ENCODE measurements at regions not wholly inside any gene's neighbourhood (a gene's known extent, or its start where the extent isn't known, plus 50 kb on each side); places are given as distances from the start of the nearest gene placed in this dataset.
"Not testable (repeated sequence)": the region's sequence is repeated elsewhere in the genome, so short reads cannot be mapped to it uniquely, and the experiment has no call there.

DNA sequence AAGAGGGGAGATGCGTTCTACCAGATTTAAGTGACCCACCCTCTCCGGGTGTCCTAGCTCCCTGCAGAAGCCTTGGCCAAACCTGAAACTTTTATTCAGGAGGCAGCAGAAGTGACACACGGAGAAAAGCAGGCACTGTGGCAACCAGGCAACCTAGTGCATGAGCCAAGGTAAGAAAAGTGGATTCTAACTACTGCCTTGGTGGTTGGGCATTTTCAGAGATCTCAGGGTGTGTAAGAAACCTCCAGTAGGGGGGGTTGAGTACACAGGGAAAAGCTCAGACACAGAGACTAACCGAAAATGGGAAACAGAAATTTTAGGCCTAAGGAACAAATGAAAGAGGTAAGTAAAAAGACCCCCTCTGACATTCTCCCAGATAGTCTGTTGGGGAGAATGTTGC lies 645.7 kb downstream of the ANKRD7 start:
- H3K36me3 ChIP-seq (ENCODE audit: control insufficient read depth, insufficient read depth, low read length), result no peaks in the 10 kb centered on the region

GRCh38 chr7:118872568-118872967 lies 648.1 kb downstream of the ANKRD7 start:
- Histone ChIP-seq H3K36me3 (ENCODE audit: control insufficient read depth, insufficient read depth, low read length) (no peaks in the 10 kb centered on the region), H3K4me1 (ENCODE audit: control insufficient read depth, insufficient read depth, low read length) (peaks cover 3% of the 10 kb centered on the region), H3K9ac (ENCODE audit: low read depth, low read length) (no peak overlapping the region), H3K9me3 (ENCODE audit: control insufficient read depth, insufficient read depth, low read length) (no peaks in the 10 kb centered on the region), H3K4me3 (ENCODE audit: low read depth, low read length) (no peak overlapping the region), H3K27me3 (ENCODE audit: control insufficient read depth, insufficient read depth, low read length) (no peaks in the 10 kb centered on the region)

More for the DNA sequence above, 645.7 kb downstream of the ANKRD7 start:
- Histone ChIP-seq H3K4me3 (ENCODE audit: low read depth, low read length) (no peak overlapping the region), H3K27me3 (ENCODE audit: control insufficient read depth, insufficient read depth, low read length) (no peaks in the 10 kb centered on the region), H3K9me3 (ENCODE audit: control insufficient read depth, insufficient read depth, low read length) (no peaks in the 10 kb centered on the region), H3K9ac (ENCODE audit: low read depth, low read length) (no peak overlapping the region), H3K4me1 (ENCODE audit: control insufficient read depth, insufficient read depth, low read length) (peaks cover 3% of the 10 kb centered on the region)

- H3K9ac ChIP-seq (ENCODE audit: low read depth, low read length), result no peak overlapping the region
- H3K27me3 ChIP-seq (ENCODE audit: control insufficient read depth, insufficient read depth, low read length), result no peaks in the 10 kb centered on the region
- no peaks in the 10 kb centered on the region for H3K4me1 ChIP-seq (ENCODE audit: control insufficient read depth, insufficient read depth, low read length)
- no peaks in the 10 kb centered on the region for H3K9me3 ChIP-seq (ENCODE audit: control insufficient read depth, insufficient read depth, low read length)
- no peak overlapping the region for H3K4me3 ChIP-seq (ENCODE audit: low read depth, low read length)
- H3K36me3 ChIP-seq (ENCODE audit: control insufficient read depth, insufficient read depth, low read length), result no peaks in the 10 kb centered on the region
Observed at GRCh38 chr7:118877187-118877586, 652.7 kb downstream of the ANKRD7 start.

DNA sequence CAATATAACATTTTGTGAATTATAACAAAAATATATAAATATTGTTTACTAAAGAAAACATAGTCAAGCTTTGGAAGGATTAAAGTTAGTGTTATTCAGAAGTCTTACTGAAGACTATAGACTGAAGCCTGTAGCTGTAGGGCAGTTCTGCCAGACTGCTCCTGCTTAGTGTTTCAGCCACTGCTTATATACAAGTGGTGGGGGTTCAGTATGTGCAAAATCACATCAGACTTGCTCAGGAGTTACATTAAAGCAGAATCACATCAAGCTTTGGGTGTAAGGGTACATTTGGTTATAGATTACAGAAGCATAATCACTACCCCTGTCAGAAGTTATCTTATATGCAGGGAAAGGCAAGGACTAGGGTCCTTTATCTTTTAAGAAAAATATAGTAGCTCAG lies 653.8 kb downstream of the ANKRD7 start:
- no peaks in the 10 kb centered on the region for H3K27me3 ChIP-seq (ENCODE audit: control insufficient read depth, insufficient read depth, low read length)
- no peaks in the 10 kb centered on the region for H3K36me3 ChIP-seq (ENCODE audit: control insufficient read depth, insufficient read depth, low read length)
- no peak overlapping the region for H3K9ac ChIP-seq (ENCODE audit: low read depth, low read length)
- no peaks in the 10 kb centered on the region for H3K9me3 ChIP-seq (ENCODE audit: control insufficient read depth, insufficient read depth, low read length)
- H3K4me1 ChIP-seq (ENCODE audit: control insufficient read depth, insufficient read depth, low read length), result no peaks in the 10 kb centered on the region
- no peak overlapping the region for H3K4me3 ChIP-seq (ENCODE audit: low read depth, low read length)

DNA sequence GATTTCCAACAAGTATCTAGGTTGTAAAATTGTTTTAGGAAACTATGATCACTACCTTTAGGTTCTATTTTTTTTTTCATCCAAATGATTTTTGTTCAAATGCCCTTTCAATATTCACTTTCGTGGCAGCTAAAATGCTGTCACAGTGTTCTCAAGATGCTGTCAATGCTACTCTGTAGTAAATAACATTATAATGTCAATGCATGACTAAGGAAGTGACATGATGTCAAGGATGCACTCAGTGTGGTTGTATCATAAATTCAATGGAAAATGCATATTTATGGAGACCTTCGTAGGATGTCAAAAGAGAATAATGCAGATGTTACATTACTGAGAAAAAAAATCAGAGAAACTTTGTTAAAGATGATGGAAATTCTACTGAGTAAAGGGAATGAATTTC lies 673.8 kb downstream of the ANKRD7 start:
- H3K9ac ChIP-seq (ENCODE audit: low read depth, low read length), result no peak overlapping the region
- H3K9me3 ChIP-seq (ENCODE audit: control insufficient read depth, insufficient read depth, low read length), result no peaks in the 10 kb centered on the region
- no peaks in the 10 kb centered on the region for H3K27me3 ChIP-seq (ENCODE audit: control insufficient read depth, insufficient read depth, low read length)
- H3K4me1 ChIP-seq (ENCODE audit: control insufficient read depth, insufficient read depth, low read length), result no peaks in the 10 kb centered on the region
- H3K36me3 ChIP-seq (ENCODE audit: control insufficient read depth, insufficient read depth, low read length), result no peaks in the 10 kb centered on the region
- no peak overlapping the region for H3K4me3 ChIP-seq (ENCODE audit: low read depth, low read length)

GRCh38 chr7:118902600-118902999 lies 678.1 kb downstream of the ANKRD7 start:
- no peaks in the 10 kb centered on the region for H3K27me3 ChIP-seq (ENCODE audit: control insufficient read depth, insufficient read depth, low read length)
- no peaks in the 10 kb centered on the region for H3K9me3 ChIP-seq (ENCODE audit: control insufficient read depth, insufficient read depth, low read length)
- no peak overlapping the region for H3K4me3 ChIP-seq (ENCODE audit: low read depth, low read length)
- no peaks in the 10 kb centered on the region for H3K36me3 ChIP-seq (ENCODE audit: control insufficient read depth, insufficient read depth, low read length)
- no peaks in the 10 kb centered on the region for H3K4me1 ChIP-seq (ENCODE audit: control insufficient read depth, insufficient read depth, low read length)
- H3K9ac ChIP-seq (ENCODE audit: low read depth, low read length), result no peak overlapping the region

DNA sequence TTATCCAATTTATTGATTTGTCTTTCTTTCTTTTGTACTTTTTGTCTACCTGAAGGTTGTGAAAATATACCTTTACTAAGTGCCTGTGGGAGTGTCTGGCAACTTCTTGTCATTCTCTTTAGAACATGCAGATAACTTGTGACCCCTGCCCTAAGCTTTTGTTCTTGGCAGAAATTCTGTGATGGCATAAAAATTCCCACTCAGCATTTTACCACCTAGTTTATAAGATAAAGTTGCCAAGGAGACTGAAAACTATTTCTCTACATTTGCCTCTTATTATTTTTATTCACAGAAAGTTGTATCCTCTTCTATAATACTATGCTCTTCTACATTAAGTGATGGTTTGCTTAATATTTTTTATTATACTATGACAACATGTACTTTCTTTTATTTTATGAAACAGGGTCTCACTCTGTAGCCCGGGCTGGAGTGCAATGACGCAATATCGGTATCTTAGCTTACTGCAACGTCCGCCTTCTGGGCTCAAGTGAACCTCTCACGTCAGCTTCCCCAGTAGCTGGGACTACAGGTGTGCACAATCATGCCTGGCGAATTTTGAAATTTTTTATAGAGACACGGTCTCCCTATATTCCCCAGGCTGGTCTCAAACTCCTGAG lies 683.5 kb downstream of the ANKRD7 start:
- H3K9ac ChIP-seq (ENCODE audit: low read depth, low read length), result no peak overlapping the region
- H3K4me3 ChIP-seq (ENCODE audit: low read depth, low read length), result no peak overlapping the region
- no peaks in the 10 kb centered on the region for H3K36me3 ChIP-seq (ENCODE audit: control insufficient read depth, insufficient read depth, low read length)
- H3K4me1 ChIP-seq (ENCODE audit: control insufficient read depth, insufficient read depth, low read length), result no peaks in the 10 kb centered on the region
- H3K9me3 ChIP-seq (ENCODE audit: control insufficient read depth, insufficient read depth, low read length), result no peaks in the 10 kb centered on the region
- no peaks in the 10 kb centered on the region for H3K27me3 ChIP-seq (ENCODE audit: control insufficient read depth, insufficient read depth, low read length)

- H3K27me3 ChIP-seq (ENCODE audit: control insufficient read depth, insufficient read depth, low read length); H3K36me3 ChIP-seq (ENCODE audit: control insufficient read depth, insufficient read depth, low read length); H3K9ac ChIP-seq (ENCODE audit: low read depth, low read length); H3K4me1 ChIP-seq (ENCODE audit: control insufficient read depth, insufficient read depth, low read length); H3K4me3 ChIP-seq (ENCODE audit: low read depth, low read length); H3K9me3 ChIP-seq (ENCODE audit: control insufficient read depth, insufficient read depth, low read length): not testable (repeated sequence)
Observed at GRCh38 chr7:118916120-118916519, 691.6 kb downstream of the ANKRD7 start.

DNA sequence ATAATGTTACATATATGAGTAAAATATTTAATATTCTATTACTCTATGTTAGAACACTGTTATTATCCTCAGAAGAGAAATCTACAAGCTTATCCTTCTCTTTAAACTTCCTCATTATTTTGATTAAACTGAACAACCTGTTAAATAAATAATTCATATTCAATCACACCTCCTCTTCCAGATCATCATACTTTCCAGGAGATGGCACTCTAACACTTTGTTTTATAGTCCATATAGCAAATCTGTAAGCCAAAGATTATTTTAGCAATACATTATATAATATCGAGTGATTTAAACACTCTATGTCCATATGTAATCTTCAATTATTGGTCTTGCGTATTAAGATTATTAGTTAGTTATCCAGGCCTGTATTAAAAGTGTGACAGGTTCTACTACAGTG lies 694.1 kb downstream of the ANKRD7 start:
- H3K4me3 ChIP-seq (ENCODE audit: low read depth, low read length), result no peak overlapping the region
- H3K27me3 ChIP-seq (ENCODE audit: control insufficient read depth, insufficient read depth, low read length), result no peaks in the 10 kb centered on the region
- H3K4me1 ChIP-seq (ENCODE audit: control insufficient read depth, insufficient read depth, low read length), result no peaks in the 10 kb centered on the region
- no peaks in the 10 kb centered on the region for H3K9me3 ChIP-seq (ENCODE audit: control insufficient read depth, insufficient read depth, low read length)
- H3K9ac ChIP-seq (ENCODE audit: low read depth, low read length), result no peak overlapping the region
- H3K36me3 ChIP-seq (ENCODE audit: control insufficient read depth, insufficient read depth, low read length), result no peaks in the 10 kb centered on the region

DNA sequence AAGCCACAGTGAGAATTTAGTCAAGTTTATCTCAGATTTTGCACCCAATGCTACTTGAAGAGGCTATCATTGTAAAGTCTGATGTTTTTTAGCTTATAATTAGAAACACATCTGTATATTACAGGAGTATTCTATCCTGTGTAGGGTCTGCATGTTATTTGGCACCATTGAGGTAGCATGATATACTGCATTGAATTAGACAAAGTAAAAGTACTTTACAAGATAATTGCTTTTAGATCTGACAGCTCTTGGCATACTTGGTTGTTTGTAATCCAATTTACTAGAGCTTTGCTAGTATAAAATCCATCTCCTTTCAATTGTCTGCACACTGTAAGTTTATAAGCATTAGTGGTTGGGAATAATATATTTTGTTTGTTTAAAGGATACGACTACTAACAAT lies 714.3 kb downstream of the ANKRD7 start:
- H3K4me3 ChIP-seq (ENCODE audit: low read depth, low read length), result no peak overlapping the region
- no peaks in the 10 kb centered on the region for H3K36me3 ChIP-seq (ENCODE audit: control insufficient read depth, insufficient read depth, low read length)
- H3K27me3 ChIP-seq (ENCODE audit: control insufficient read depth, insufficient read depth, low read length), result no peaks in the 10 kb centered on the region
- H3K4me1 ChIP-seq (ENCODE audit: control insufficient read depth, insufficient read depth, low read length), result no peaks in the 10 kb centered on the region
- H3K9me3 ChIP-seq (ENCODE audit: control insufficient read depth, insufficient read depth, low read length), result no peaks in the 10 kb centered on the region
- H3K9ac ChIP-seq (ENCODE audit: low read depth, low read length), result no peak overlapping the region

- H3K27me3 ChIP-seq (ENCODE audit: control insufficient read depth, insufficient read depth, low read length), result no peaks in the 10 kb centered on the region
- no peaks in the 10 kb centered on the region for H3K9me3 ChIP-seq (ENCODE audit: control insufficient read depth, insufficient read depth, low read length)
- no peak overlapping the region for H3K9ac ChIP-seq (ENCODE audit: low read depth, low read length)
- H3K36me3 ChIP-seq (ENCODE audit: control insufficient read depth, insufficient read depth, low read length), result no peaks in the 10 kb centered on the region
- no peak overlapping the region for H3K4me3 ChIP-seq (ENCODE audit: low read depth, low read length)
- H3K4me1 ChIP-seq (ENCODE audit: control insufficient read depth, insufficient read depth, low read length), result no peaks in the 10 kb centered on the region
Observed at GRCh38 chr7:118944271-118944670, 719.8 kb downstream of the ANKRD7 start.

GRCh38 chr7:118945911-118946682 lies 721.6 kb downstream of the ANKRD7 start:
- H3K27me3 ChIP-seq (ENCODE audit: control insufficient read depth, insufficient read depth, low read length), result no peaks in the 10 kb centered on the region
- no peaks in the 10 kb centered on the region for H3K4me1 ChIP-seq (ENCODE audit: control insufficient read depth, insufficient read depth, low read length)
- no peaks in the 10 kb centered on the region for H3K9me3 ChIP-seq (ENCODE audit: control insufficient read depth, insufficient read depth, low read length)
- H3K9ac ChIP-seq (ENCODE audit: low read depth, low read length), result no peak overlapping the region
- no peak overlapping the region for H3K4me3 ChIP-seq (ENCODE audit: low read depth, low read length)
- H3K36me3 ChIP-seq (ENCODE audit: control insufficient read depth, insufficient read depth, low read length), result no peaks in the 10 kb centered on the region
